ELF-1 (cell line): ENCODE measurements at regions not wholly inside any gene's neighbourhood (a gene's known extent, or its start where the extent isn't known, plus 50 kb on each side); places are given as distances from the start of the nearest gene placed in this dataset.

Experiments used
- DNase-seq: peaks from one replicate; pipeline ENCODE4 v3.0.0-alpha.2; 2016; ENCODE audit warnings: low read depth, low spot score

DNA sequence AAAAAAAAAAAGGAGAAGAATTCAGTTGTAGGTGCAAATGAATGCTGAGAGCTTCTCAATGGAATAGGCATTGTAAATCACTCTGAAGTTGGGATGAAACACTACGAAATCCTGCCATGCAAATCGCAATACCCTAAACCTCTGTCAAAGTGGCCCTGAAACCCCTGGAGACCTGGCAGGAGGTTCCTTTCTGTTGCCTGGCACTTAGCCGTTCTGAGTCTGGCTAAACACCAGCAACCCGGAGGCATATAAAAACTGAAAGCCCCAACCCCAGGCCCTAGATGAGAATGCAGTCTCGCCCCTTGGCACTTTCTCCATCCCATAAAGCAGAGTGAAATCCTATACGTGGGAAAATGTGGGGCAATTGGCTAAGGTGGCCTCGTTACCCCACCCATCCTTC is 151.5 kb upstream of the PARP11 start:
- no peak for DNase-seq

GRCh38 chr12:4015225-4016091 is 142.3 kb upstream of the PARP11 start:
- peak; percentile 83 for DNase-seq

- no peak for DNase-seq
Measured at GRCh38 chr12:4014858-4015224, 141.6 kb upstream of the PARP11 start.

DNA sequence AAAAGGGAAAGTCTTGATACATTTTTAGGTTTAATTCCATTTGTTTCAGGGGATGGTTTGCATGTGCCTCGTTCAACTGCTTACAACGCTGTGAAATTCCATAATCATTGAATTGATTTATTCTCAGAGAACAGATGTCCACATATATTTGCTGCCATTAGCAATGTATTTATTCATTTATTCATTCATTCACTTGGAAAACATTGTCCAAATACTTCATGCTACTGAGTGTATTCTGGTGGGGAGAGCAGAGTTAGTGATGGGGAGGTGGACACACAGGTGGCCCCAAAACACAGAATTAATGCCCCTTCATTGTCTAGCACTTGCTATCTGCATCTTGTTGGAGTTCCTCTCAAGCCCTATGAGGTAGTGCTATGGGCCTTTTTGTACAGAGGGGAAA is 141.2 kb upstream of the PARP11 start:
- no peak for DNase-seq

DNA sequence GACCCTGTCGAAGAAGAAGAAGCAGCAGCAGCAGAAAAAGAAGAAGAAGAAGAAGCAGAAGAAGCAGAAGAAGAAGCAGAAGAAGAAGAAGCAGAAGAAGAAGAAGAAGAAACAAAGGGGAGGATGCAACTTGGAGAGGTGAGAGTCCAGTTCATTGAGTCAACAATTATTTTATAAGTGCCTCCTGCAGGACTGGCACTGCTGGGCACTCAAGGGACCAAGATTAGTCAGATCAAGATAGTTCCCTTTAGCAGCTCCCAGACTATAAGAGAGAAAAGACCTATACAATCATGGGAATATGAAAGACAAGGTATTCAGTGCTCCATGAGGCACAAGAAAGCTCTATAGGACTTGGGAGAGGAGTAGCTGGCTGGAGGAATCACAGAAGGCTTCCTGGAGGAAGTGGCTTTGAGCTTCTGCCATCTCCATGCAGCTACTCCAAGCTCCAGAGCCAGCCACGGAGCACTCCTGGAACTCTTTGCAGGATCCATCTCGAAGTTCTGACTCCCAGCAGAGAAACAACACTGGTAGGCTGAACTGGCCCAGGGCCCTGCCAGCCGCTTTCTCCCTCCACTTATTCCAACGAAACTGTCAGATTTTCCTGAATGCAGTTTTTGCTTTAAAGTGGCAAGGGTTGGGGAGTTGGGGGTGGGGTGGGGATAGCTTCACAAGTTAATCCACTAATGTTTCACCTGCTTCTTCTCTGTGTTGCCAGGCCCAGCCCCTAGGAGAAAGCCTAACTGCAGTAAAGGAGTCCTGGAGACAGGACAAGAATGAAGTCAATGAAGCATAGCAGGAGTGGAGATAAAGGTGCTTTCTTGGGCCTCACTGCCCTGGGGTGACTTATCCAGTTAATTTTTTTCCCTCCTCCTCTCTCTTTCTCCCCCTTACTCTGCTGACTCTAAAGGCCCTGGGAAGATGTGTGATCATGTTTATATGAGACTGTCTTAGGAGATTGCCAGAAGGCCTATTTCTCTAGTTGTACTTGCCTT is 140.1 kb upstream of the PARP11 start:
- DNase-seq: no peak

GRCh38 chr12:4012073-4012472 is 138.9 kb upstream of the PARP11 start:
- no peak for DNase-seq

DNA sequence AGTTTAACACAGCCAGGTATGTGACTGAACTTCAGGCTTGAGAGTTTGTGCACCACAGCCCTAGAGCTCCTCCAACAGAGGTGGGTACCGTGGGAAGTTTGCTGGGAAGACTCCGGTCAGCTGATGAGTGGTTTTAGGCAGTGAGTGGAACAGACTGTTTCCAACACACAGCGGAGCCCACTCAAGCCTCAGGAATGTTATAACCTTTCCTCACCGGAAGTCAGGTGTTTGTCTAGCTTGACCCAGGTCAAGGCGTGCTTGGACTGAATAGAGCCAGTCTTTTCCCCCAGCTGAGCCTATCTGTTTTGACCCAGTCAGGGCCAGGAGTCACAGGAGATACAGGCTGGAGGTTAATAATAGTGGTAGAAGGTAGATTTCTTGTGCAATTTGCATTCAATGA is 138.4 kb upstream of the PARP11 start:
- DNase-seq: no peak

DNA sequence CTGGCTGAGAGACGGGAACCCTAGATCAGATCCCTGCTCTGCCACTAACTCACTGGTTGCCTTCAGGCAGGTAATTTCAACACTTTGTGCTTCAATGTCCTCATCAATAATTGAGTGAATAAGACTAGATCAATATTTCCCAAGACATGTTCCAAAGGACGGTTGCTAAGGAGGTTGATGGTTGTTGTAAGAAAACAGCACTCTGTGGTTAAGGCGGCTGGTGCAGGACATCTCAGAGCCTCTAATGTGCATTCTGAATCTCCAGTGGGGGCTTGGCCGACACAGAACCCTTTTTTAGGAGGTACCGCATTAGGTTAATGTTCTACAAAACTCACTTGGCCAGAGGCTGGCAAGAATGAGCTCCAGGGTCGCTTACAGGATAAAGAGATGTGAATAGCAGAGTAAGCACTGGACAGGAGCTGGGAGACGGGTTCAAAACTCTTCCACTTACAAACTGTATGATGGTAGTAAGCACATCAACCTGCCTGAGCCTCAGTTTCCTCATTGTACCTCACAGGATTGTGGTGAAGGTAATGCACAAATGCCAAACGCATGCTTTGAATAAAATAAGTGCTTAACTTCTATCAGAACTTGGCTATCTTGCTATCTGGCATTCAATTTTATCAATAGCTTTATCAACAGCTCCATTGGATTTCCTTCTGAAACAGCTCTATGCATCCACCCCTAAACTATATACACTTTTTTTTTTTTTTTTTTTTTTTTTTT is 136.9 kb upstream of the PARP11 start:
- no peak for DNase-seq

DNA sequence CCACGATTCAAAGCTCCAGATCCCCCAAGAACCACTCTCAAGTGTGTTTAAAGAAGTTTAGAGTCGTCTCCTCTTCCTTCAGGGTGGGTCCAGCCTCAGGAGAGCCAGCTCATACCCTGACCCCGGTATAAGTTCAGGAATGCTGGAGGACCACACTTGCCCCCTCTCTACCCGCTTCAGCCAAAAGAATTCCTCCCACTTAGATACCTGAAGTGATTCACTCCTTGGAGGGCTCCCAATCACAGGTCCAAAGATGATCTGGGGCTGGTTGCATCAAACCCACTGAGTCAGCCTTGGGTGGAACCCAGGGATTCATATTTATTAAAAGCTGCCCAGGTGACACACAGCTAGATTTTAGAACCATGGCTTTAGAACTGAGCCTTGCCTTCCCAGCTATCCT is 133.5 kb upstream of the PARP11 start:
- no peak for DNase-seq

DNA sequence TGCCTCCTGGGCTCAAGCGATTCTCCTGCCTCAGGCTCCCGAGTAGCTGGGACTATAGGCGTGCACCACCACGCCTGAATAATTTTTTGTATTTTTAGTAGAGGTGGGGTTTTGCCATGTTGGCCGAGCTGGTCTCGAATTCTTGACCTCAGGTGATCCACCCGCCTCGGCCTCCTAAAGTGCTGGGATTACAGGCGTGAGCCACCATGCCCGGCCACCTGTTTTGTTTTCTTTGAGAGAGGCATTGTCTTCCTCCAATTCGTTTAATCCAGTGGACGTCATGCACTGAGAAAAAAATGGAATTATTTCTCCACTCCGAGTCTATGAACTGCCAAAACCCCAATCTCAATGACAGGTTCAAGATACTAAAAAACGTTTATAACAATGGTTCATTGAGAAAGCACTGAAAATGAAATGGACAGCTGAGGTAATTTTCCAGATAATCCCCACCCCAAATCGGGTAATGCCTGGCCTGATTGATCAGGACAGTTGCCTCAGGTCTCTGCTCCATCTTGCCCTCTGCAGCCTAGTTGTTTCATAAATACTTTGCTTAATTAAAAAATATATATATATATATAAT is 132.7 kb upstream of the PARP11 start:
- DNase-seq: no peak

GRCh38 chr12:4003576-4003975 is 130.4 kb upstream of the PARP11 start:
- DNase-seq: no peak

- DNase-seq: no peak
Measured at GRCh38 chr12:4002601-4003000, 129.4 kb upstream of the PARP11 start.

- DNase-seq: no peak
Measured at GRCh38 chr12:4001841-4002240, 128.6 kb upstream of the PARP11 start.

DNA sequence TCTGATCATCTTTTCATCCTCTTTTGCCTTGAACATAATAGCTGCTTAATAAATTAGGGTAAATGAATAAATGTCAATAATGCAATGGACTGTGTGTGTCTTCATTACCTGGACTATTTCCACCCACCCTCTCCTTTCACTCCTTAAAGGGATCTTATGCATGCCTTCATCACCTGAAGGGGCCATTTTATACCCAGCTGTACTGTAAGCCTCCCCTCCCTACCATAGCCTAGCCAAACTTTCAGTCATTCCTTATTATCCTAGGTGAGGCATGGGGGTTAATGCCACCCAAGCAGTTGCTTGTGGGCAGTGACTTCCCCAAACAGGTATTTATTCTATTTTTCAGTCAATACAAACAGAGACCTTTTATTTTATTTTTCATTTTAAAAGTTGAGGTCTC is 127.8 kb upstream of the PARP11 start:
- no peak for DNase-seq

DNA sequence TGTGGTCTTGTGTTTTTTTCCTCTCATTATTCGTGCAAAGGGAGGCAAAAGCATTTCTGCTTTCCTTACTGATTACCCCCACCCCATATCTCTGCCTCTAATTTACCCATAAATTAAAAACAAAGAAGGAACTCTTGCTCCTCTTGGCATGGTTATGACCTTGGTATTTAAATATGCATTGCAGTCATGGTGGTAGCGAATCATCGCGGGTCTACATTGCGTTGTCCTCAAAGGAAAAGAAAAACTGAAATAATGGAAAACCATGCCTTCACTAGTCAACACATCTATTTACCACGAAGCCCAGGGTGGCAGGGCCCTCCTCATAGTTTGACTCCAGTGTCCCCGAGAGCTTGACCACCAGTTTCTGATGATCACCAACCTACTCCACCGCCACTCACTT is 126.7 kb upstream of the PARP11 start:
- DNase-seq: no peak

DNA sequence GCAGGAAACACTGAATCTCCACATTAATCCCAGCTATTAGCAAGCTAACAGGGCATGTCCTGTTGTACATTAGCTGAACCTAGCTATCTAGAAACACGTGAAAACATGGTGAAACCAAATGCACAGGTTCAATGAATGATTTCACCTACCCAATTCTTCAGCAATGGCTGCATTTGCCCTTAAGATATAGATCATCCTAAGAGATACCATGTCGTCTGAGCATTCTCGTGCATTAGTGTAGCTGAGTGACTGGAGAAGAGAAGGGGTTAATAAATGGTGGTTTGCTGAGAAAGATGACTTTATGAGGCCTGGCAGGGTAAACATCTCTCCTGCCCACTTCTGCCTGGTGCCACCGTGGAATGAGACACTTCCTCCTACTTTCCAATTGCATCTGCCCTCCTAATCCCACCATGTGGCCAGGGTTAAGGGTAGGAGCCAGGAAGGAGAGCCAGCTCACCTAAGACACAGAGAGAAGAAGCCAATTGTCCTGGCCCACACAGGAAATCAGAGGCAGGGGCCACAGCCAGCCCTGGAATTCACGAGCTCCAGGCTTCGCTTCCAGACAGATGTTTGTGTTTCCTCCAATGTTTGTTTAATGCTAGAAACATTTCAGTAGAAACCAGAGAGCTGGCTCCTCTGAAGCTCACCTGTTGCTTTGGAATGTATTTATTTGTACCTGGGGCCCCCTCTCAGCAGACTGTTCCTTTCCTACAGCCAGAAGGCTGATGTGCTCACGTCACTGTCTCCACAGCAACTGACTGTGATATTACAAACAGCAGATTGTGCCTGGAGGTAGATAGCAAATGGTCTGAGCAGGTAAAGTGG is 126.0 kb upstream of the PARP11 start:
- peak; percentile 57 for DNase-seq

DNA sequence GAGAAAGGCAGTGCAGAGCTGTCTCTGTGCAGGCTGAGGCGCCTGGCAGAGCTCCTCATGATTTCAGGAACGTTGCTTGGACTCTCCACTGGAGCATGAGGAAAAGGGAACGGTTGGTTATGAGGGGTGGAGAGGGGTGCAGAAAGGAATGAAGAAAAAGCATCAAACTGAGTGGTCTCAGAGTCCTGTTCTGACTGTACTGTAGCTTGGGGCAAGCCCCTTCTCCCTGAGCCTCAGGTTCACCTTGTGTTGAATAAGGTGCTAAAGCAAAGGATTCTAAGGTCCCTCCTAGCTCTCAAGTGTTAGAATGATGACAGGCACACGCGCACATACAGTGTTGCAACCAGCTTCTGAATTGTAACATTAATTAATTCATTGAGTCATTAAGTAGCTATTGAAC is 125.2 kb upstream of the PARP11 start:
- DNase-seq: no peak

DNA sequence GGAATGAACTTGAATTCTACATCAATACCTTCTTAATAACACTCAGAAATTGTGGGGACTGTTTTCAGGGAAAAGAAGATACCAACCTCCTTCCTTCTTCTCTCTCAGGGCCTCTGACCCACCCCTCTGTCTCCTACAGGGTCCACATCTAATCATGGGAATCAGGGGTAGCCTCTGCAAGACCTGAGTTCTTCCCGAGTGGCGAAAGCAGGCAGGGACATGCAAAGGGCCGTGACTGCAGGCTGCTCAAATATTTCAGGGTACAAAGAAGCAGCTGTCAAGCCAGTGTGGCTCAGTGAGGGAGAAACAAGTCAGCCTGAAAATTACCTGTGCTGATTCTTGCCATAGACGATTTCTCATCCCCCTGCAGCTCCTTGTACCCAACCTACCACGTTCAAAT is 123.1 kb upstream of the PARP11 start:
- DNase-seq: no peak

DNA sequence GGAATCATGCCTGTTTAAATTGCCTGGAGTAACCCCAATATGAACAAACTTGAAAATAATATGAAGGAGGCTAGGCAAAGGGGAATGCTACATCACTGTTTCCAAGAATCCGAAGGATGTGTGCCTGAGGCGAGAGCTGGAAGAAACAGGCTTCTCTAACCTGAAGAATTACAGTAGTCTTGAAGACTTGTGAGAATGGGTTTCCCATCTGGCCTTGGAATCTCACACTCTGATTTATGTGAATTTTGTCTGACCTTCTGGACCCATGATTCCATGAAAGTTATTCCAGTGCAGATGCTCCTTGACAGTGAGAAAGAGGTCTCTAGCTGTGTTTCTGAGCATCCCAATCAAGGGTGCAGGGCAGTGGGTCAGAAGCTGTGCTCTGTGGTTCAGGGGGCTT is 122.1 kb upstream of the PARP11 start:
- peak; percentile 25 for DNase-seq

- no peak for DNase-seq
Measured at GRCh38 chr12:3994500-3994899, 121.3 kb upstream of the PARP11 start.

- DNase-seq: no peak
Measured at GRCh38 chr12:3992945-3993344, 119.7 kb upstream of the PARP11 start.
